ENCODE measurements at regions not wholly inside any gene's neighbourhood (a gene's known extent, or its start where the extent isn't known, plus 50 kb on each side); places are given as distances from the start of the nearest gene placed in this dataset.

DNA sequence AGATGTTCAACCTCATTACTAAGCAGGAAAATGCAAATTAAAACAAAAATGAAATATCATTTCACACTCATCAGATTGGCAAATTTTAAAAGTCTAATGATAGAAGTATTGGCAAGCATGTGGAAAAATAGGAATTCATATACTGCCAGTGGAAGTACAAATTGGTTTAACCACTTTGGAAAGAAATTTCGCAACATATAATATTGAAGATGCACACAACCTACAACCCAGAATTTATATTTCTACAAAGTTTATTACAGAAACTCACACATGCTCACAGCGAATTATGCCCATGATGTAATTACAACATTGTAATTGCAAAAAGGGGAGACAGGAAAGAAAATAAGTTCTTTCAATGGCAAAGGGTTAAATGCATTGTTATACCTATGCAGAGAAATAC, 324.1 kb downstream of the IGSF11 start:
- no peak for TF ChIP-seq POLR2A (IDR thresholded peaks at IDR 0.05)
- TF ChIP-seq CTCF (IDR thresholded peaks at IDR 0.05) = no peak
